ENCODE measurements at regions not wholly inside any gene's neighbourhood (a gene's known extent, or its start where the extent isn't known, plus 50 kb on each side); places are given as distances from the start of the nearest gene placed in this dataset.
"Not testable (repeated sequence)": the region's sequence is repeated elsewhere in the genome, so short reads cannot be mapped to it uniquely, and the experiment has no call there.

DNA sequence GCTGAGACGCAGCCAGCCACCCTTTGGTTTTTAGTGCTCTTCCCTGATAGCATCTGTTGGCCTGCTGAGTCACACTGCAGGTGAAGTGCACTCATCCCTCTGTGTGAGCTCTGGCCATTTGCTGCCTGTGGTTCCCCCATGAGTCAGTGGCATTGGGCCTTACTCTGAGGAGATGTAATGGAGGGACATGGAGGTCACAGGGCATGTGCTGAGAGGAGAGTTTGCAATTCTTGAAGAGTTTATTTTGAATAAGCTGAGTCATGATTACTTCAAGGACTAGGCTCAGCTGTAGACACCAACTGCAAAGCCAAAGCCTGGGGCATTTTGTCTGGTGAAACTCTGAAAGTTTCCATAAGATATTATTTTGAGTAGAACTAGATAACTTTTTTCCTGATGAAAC lies 200.3 kb downstream of the BCL2L11 start:
- not testable (repeated sequence) for DNase-seq

DNA sequence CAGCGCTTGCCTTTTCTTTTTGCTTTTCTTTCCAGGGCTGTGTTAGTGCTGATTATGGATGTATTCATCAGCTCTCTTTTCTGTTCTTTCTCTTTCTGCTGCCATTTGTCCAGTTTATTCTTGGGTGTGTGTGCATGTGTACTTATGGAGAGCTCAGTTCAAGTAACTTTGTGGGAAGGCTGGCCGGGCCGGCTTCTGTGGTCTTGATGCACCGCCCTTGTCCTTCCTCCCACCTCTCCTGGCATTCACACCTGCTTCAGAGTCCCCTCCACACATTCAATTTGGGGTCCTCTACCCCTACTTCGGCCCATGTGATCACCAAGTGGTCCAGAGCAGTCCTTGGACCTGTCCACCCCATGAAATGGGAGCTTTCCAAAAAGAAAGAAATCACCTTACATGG lies 202.7 kb downstream of the BCL2L11 start:
- DNase-seq = not testable (repeated sequence)

DNA sequence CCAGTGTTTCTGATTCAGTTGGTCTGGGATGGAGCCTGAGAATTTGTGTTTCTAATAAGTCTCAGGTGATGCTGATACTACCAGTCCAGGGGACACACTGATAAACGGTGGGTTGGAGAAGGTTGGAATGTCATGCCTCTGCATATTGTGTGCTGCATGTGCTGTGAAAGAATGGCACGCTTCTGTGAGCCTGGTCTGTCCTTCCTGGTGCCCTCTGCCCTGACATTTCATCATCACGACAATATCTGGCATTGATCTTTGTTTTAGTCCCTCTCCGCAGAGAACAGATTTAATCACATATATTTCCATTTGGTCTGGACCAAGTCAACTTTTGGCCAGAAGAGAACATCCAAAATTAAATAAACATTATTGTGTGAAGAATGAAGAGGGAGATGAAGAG lies 207.0 kb downstream of the BCL2L11 start:
- not testable (repeated sequence) for DNase-seq

DNA sequence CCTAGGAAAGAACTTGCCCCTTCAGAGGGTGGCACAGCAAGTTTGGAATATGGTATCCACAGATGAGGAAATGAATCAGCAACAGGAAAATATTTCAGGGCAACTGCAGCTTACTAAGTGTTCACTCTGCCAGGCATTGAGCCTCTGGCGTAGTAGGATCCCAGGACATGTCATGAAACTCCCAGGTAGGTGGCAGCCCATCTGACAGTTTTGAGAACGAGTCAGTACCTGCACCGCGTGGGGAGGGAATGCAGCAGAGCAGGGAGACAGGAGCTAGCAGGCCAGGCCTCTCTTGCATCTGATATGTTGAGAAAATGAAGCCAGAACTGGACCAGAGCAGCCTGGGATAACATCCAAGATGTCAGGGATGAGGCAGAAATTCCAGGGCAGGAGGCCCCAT lies 208.6 kb downstream of the BCL2L11 start:
- not testable (repeated sequence) for DNase-seq

DNA sequence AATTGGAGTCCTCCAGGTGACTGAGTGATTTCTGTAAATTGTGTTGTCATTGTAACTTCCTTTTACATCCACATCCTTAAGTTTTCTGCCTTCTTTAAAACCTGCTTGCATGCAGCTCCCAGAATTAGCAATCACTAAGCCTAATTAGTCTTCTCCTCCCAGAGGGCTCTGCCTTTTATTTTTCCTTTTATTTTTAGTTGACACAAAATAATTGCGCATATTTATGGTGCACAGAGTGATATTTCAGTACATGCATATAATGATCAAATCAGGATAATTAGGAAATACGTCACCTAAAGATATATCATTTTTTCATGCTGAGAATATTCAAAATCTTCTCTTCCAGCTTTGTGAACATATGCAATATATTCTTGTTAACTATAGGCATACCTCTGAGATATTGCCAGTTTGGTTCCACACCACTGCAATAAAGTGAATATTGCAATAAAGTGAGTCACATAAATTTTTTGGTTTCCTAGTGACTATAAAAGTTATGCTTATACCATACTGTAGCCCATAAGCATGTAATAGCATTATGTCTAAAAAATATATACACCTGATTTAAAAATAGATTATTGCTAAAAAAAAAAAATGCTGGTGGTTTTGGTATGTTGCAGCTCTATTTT lies 210.5 kb downstream of the BCL2L11 start:
- not testable (repeated sequence) for DNase-seq

DNA sequence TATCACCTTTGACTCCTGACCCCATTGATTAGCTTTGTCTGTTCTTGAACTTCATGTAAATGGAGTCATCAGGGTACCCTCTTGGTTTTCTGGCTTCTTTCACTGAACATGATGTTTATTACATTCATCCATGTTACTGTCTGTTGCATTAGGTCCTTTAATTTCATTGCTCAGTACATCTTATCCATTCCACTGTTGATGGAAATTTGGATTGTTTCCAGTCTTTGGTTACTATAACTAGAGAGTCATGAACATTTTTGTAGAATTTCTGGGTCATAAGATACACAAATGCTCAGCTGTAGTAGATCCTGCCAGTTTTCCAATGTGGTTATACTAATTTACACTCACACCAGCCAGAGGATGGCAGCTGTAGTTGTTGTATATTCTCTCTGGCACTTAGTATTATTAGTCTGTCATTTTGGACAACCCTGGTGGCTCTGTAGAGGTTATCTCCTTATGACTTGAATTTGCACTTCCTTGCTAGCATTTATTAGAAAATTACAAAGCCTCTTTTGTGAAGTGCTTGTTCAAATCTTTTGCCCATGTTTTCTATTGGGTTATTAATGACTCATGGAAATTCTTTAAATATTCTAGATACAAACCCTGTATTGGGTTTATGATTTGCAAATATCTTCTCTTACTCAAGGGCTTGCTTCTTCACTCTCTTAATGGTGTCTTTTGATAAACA lies 214.7 kb downstream of the BCL2L11 start:
- not testable (repeated sequence) for DNase-seq

DNA sequence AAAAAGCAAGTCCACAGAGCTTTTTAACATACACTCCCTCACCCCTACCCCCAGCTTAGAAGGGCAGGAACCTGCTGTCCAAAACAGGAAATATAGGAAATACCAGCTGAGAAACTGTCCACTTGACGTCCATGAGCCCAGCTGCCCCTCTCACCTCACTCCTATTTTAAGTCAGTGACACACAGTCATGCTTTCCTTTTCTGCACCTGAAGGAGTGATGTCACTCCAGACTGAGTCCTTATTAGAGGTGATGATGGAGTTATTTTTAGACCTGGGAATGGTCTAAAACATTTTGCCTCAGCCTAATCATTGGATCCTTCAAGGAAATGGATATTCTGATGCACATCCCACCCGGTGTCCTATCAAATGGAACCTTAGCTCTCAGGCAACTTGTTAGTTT lies 217.8 kb downstream of the BCL2L11 start:
- not testable (repeated sequence) for DNase-seq

DNA sequence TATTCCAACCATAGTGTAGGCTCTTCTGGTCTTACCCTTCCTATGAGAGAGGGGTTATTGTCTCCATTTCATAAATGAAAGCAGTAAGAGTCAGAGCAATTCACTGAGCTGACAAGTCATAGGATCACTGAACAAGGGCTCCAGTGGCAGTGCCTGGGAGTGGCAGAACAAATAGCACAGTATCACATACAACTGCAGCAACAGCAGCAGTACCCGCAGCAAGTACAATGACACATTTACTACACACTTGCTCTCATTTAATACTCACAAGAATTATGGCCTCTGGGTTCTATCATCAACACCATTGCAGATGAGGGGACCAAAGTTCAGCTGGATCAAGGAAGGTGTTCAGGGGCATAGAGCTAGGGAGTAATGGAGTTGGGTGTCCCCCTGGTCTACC lies 218.8 kb downstream of the BCL2L11 start:
- DNase-seq = not testable (repeated sequence)

DNA sequence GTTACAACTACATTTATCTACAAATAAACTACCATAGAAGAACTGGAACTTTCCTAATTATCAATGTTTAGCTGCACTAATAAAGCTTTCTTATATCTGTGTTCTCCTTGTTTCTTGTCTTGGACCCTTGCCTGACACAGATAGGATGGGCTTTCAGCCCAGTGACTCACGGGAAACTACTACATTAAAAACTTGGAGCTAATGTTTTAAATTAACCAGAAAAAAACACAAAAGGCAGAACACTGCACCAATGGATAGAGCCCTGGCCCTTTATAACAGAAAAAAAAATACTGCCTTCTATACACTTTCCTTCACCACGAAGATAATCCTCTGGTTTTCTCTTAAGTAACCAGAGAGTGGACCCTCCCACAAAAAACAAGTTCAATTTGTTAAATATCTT lies 223.9 kb downstream of the BCL2L11 start:
- not testable (repeated sequence) for DNase-seq

DNA sequence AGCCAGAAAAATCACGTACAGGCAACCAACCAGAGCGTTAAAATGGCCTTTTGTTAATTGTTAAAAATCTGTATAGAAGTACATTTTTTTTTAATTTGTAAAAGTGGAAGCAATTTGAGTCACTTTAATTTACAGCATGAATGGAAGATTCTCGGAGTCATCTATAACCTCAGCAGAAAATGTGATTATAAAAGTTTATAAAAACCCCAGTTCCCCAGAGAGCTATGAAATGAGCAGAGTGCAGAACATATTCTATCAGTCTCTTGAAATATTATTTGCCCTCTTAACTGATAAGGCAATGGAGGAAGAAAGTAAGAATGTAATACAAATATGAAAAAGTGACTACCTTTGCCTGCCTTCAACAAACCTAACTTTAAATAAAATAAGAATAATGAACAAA lies 224.7 kb downstream of the BCL2L11 start:
- not testable (repeated sequence) for DNase-seq

DNA sequence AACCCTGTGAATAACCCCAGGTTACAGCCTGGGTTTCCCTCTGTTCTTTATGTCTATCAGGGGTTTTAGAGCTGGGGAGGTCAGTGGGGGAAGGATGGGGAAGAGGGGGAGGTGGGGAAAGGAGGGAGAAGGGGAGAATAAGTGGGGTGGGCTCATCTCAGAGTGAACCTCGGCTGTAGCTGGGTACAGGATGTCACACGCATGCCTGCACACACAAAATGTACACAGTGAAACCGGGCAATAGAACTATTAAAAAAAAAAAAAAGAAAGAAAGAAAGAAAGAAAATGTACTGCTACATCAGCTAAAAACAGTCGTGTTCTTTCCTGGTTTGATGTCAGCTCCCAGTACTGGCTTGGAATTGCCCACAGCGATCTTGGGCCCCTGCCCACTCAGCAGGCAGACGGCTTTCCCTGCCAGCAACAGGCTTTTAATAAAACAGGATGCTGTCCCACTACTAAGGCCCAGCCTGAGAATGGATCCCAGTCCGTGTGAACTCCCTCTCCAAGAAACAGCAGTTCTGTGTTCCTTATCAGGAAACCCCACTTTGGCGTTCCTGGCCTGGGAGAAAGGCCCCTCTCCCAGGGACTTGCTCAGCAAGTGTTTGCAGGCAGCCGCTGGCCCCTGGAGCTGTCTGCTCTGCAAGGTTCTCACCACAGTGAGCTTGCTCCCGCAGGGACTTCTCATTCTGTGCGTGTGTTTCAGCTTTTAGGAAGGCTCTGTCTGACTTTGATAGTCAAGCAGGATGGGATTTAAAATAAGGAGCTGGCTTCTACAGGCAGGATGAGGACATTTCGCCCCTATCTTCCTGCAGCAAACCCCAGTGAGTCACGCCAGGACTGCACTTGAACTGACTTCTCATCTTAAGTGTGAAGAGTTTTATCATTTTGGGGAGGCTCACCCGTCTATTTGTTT lies 225.6 kb downstream of the BCL2L11 start:
- not testable (repeated sequence) for DNase-seq

DNA sequence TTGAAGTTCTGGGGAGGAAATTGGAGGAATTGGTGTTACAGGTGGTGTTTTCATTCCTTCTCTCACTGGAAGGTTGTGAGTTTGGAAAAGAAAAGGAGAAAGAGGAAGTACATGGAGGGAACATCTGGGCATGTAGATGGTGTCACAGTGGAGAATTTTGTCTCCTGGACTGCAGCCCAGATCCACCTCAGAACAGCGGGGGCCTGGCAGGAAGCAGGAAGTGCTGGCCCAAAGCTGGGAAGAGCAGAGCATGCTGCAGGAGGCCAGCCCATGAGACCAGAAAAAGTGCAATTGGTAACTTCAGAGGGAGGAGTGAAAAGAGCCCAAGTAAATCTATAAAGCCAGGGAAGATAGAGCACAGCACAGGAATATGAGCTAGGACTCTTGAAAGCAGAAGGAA lies 227.0 kb downstream of the BCL2L11 start:
- not testable (repeated sequence) for DNase-seq

DNA sequence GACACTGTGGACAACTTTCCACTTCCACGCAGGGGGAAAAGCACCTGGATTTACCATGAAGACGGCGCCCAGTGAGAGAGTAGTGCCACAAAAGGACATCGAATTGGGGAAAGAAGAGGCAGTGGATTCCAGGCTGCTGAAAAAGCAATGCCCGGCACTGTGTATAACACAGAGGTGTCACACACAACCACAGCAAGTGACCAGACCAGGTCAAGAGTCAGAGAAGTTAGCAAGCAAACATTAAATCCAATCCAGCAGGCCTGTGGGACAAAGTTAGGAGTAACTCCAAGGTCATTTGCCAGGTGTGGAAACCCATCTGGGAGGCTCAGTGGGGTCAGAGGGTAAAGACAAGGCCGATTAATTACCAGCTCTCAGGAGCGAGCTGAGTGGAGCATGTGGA lies 227.6 kb downstream of the BCL2L11 start:
- DNase-seq = not testable (repeated sequence)

DNA sequence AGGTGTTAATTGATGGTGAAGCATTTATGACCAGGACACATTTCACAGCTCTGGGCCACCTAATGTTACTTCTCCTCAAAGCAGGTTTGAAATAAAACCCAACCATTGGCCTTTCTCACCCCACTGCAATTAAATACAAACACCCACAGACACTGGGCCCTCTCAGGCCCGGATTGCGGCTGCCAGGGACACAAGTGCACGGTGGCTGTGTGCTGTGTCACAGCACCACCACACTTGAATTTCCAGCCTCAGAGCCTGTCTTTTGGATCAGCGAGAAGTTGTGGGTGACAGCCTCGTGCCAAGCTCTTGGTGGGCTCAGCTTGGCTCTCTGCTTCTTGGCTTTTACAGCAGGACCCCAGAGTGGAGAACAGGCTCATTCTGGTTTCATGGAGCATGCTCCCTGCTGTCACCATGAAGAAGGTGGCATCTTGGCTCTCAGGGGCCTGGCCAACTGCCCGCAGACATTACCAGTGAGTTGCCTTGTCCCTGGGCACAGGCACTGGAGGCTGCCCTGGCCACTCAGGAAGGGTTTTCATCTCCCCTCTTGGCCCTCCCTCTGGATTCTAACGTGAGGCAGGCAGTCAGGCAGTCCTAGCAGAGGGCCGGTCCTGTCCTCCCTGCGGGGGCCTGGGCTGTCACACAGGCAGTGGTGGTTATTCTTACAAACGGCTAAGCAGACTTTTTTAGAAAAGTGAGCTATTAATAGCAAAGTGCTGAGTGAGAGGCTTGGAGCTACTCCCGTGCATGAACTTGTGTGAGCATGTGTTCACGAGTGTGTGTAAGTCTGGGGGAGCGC lies 234.5 kb downstream of the BCL2L11 start:
- not testable (repeated sequence) for DNase-seq

DNA sequence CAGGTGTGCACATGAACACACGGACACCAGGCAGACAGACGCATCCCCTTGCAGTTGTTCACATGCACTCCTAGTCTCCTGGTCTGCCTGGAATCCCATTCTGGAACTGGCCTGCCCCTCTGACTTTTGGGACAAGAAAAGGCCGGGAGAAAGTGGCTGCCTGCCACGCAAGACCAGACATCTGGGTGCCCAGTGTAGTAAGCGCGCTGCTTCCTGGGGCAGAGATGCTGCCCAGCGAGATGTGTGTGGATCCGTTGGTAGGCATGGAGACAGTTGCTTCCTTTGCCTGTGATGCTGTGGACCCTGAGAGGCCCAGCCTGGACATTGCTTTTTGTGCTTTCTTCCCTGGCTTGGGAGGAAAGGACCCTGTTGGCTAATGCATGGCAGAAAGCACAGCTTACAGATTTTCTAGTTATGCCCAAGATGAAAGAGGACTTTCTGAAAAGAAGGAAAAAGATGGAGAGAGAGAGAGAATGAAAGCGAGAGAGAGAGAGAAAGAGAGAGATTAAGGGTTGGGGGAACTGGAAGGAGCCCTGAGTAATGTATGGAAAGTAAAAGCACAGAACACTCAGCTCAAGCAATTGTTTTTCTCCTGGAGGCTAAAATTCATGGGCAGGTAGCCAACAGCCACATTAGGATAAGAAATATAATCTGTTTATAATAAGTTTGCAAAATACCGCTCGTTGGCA lies 235.3 kb downstream of the BCL2L11 start:
- not testable (repeated sequence) for DNase-seq

DNA sequence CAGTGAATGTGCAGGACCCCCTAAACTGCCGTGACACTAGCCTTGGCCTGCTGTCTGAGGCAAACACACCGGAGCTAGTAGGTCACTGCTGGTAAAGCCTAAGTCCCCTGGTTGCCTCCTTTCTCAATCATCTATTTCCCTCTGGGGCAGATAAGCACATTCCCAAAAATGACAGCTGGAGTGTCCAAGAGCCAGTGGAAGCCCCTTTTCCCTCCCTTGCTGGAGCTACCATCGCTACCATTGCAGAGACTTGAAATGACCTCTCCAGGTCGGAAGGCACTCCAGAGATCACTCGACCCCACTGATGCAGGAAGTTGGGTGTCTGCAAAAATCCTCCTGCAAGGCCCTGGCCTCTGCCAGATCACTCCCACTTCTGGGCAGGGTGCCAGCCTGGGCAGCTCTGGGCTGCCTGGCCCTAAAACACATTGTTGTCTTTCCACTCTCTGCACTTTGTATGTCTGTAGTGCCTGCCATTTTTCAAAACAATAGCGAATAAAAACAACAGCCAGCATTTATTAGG lies 235.9 kb downstream of the BCL2L11 start:
- not testable (repeated sequence) for DNase-seq

DNA sequence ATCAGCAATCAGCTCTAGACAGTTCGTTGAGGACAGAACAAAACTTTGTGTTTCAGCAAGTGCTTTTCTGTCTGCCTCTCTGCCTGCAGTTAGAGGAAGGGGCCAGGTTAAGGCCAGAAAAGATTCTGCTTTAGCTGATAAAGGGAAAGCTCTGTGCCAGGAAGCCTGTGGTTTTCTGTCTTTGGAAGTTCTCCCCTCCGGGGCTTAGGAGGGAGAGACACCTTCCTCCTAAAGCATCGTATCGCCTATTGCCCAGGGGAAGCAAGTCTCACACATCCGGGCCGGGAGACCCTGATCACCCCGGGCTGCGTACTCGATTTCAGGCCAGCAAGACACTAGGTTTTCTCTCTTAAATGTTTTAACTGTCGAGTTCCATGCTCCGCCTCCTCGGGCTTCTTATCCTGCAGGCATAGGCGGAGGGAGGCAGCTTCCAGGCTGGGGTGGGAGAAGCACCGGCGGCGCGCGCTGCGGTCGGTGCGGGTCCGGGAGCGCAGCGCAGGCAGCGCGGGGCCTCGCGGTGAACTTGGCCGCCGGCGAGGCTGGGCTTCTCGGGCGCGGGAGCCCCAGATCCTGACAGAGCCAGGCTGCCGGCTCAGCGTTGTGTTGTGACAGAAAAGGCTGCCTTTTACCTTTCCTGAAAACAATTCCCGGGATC lies 245.4 kb downstream of the BCL2L11 start:
- DNase-seq = not testable (repeated sequence)

DNA sequence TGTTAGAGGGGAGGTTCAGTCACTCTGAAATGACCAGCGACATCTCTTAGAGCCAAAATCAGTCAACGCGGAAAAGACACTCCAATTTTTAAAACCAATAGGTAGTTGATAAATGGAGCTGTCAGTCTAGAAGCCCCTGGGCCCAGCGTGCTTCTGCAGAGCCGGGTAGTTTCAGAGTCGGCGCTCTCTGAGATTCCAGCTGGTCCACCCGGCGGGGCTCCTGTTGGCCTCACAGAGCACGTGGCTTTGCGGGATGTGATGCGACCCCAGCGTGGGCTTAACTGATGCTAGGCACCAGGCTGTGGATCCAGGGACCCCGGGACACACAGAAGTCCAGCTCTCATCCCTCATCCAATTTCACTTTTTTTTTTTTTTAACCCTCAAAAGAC lies 245.9 kb downstream of the BCL2L11 start:
- not testable (repeated sequence) for DNase-seq

DNA sequence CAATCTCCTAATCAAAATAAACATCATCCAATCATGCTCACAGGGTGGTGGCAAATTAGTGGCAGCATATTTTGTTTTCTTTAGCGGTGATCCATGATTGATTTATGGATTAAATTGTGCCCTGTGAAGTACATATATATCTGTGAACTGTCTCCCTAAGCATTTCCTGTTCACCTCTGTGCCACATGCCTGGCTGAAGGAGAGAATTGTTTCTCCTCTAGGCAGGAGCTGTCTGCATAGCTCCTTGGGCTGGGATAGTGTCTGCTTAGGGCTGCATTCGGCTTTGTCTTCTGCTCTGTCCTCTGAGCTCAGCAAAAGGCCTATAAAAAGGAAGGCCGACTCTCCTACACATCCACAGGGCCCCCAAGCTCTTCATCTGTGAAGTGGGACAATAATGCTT lies 246.4 kb downstream of the BCL2L11 start:
- not testable (repeated sequence) for DNase-seq

DNA sequence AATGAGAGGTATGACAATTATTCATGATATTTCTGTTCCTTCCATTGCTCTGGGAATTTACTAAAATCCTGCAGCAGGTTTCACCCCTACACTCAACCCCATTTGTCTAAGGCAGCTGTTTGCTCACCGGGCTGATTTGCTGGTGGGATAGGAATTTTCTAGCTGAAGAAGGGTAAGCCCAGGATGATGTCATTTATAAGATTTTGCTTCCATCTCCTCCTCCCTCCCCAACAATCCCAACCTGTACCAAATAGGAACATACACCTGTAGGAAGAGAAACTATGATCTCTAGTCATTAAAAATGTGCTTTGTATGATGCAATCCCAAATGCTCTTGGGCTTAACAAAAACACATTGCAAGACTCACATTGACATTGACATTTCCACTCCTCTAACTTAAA lies 247.2 kb downstream of the BCL2L11 start:
- DNase-seq = not testable (repeated sequence)

DNA sequence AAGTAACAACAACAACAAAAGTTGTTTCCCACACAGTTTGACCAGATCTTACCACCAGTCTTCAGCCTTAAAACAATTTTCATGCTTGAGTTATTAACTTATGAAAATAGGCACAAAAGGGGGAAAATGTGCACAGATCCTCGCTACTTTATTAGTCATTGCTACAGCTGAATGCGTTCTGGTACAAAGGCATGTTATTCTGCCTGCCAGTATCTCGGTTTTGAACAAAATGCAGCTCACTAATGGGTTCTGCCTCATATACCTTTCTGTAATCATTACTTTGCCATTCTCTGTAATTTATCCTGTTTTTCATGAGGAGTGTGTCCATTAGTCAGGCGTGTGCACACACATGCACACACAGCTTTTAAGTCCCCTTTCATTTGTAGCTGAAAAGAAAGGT lies 247.6 kb downstream of the BCL2L11 start:
- not testable (repeated sequence) for DNase-seq

Measured in activated T-cell treated with anti-CD3 and anti-CD28 coated beads for 4 hours (primary cell).